ENCODE measurements at regions not wholly inside any gene's neighbourhood (a gene's known extent, or its start where the extent isn't known, plus 50 kb on each side); places are given as distances from the start of the nearest gene placed in this dataset.

GRCh38 chr4:14841801-14842768 lies 160.2 kb upstream of the CPEB2 start:
- Histone ChIP-seq H3K27me3 (replicated peaks in 1 of 7) (no peaks in the 10 kb centered on the region), H3K4me1 (no peaks in the 10 kb centered on the region), H3K9me3 (peaks cover 0 to 16% (median 0%) of the 10 kb centered on the region in 8 donors), H3K36me3 (no peaks in the 10 kb centered on the region), H3K27ac (no peak overlapping the region), H3K4me3 (no peak overlapping the region)
- TF ChIP-seq POLR2AphosphoS5 (IDR thresholded peaks at IDR 0.05) = no peak
- TF ChIP-seq POLR2A (IDR thresholded peaks at IDR 0.05) = no peak
- WGBS, 5 donors = 77 to 91% (median 84%) methylated on average over 6 of the region's 6 CpGs
- no peak for DNase-seq
- intact Hi-C loops (cut with DNase I; ENCODE audit: low total_unique reads) = no loop called here

- H3K27me3 ChIP-seq (replicated peaks in 1 of 7) = no peaks in the 10 kb centered on the region
- no peak overlapping the region for H3K27ac ChIP-seq
- H3K9me3 ChIP-seq = peaks cover 0 to 16% (median 0%) of the 10 kb centered on the region in 8 donors
- TF ChIP-seq POLR2A (IDR thresholded peaks at IDR 0.05) (no peak), CTCF (IDR thresholded peaks at IDR 0.05 in 8 of 11, conservative IDR thresholded peaks at IDR 0.05 in 3 of 11) (no peak), POLR2AphosphoS5 (IDR thresholded peaks at IDR 0.05) (no peak)
- intact Hi-C loops (cut with DNase I; ENCODE audit: low total_unique reads) = no loop called here
- no peaks in the 10 kb centered on the region for H3K36me3 ChIP-seq
- 93 to 99% (median 96%) methylated on average over 2 of the region's 2 CpGs for WGBS, 5 donors
- no peak for DNase-seq
- H3K4me3 ChIP-seq = no peak overlapping the region
- no peaks in the 10 kb centered on the region for H3K4me1 ChIP-seq
Measured at GRCh38 chr4:14842964-14843630, 159.2 kb upstream of the CPEB2 start.

GRCh38 chr4:14844061-14844460 lies 158.2 kb upstream of the CPEB2 start:
- no peaks in the 10 kb centered on the region for H3K4me1 ChIP-seq
- H3K4me3 ChIP-seq = no peak overlapping the region
- H3K27ac ChIP-seq = no peak overlapping the region
- DNase-seq = no peak
- H3K9me3 ChIP-seq = peaks cover 0 to 12% (median 0%) of the 10 kb centered on the region in 8 donors
- intact Hi-C loops (cut with DNase I; ENCODE audit: low total_unique reads) = no loop called here
- no peak for TF ChIP-seq POLR2AphosphoS5 (IDR thresholded peaks at IDR 0.05)
- no peak for TF ChIP-seq CTCF (IDR thresholded peaks at IDR 0.05 in 8 of 11, conservative IDR thresholded peaks at IDR 0.05 in 3 of 11)
- TF ChIP-seq POLR2A (IDR thresholded peaks at IDR 0.05) = no peak
- no peaks in the 10 kb centered on the region for H3K27me3 ChIP-seq (replicated peaks in 1 of 7)
- WGBS, 5 donors = 70 to 88% (median 74%) methylated on average over 4 of the region's 4 CpGs
- no peaks in the 10 kb centered on the region for H3K36me3 ChIP-seq

- Histone ChIP-seq H3K4me3 (no peak overlapping the region), H3K27ac (no peak overlapping the region), H3K27me3 (replicated peaks in 1 of 7) (no peaks in the 10 kb centered on the region), H3K4me1 (no peaks in the 10 kb centered on the region), H3K9me3 (peaks cover 0 to 8% (median 0%) of the 10 kb centered on the region in 8 donors), H3K36me3 (no peaks in the 10 kb centered on the region)
- TF ChIP-seq CTCF (IDR thresholded peaks at IDR 0.05 in 8 of 11, conservative IDR thresholded peaks at IDR 0.05 in 3 of 11) (no peak), POLR2AphosphoS5 (IDR thresholded peaks at IDR 0.05) (no peak), POLR2A (IDR thresholded peaks at IDR 0.05) (no peak)
- WGBS, 5 donors = 40 to 52% (median 46%) methylated on average over 2 of the region's 2 CpGs
- DNase-seq = no peak
- intact Hi-C loops (cut with DNase I; ENCODE audit: low total_unique reads) = no loop called here
Measured at GRCh38 chr4:14848229-14848628, 154.1 kb upstream of the CPEB2 start.

All from spleen (tissue), 11 donors.